Stimulated activated CD4-positive, alpha-beta T cell treated with anti-CD3 and anti-CD28 coated beads, Interleukin-1b, Interleukin-23, amount 100 ng/mL, for 48 hours (primary cell): ENCODE measurements at regions not wholly inside any gene's neighbourhood (a gene's known extent, or its start where the extent isn't known, plus 50 kb on each side); places are given as distances from the start of the nearest gene placed in this dataset.
"Not testable (repeated sequence)": the region's sequence is repeated elsewhere in the genome, so short reads cannot be mapped to it uniquely, and the experiment has no call there.

Experiments used
- DNase-seq: peaks from one replicate; pipeline ENCODE4 v3.0.0-alpha.2; 2020

- DNase-seq = no peak
These were observed 158.8 kb upstream of the SPRY2 start for GRCh38 chr13:80499536-80500290.

GRCh38 chr13:80498433-80498832 lies 157.5 kb upstream of the SPRY2 start:
- DNase-seq = no peak

GRCh38 chr13:80497978-80498377 lies 157.1 kb upstream of the SPRY2 start:
- DNase-seq = no peak

GRCh38 chr13:80497439-80497838 lies 156.5 kb upstream of the SPRY2 start:
- no peak for DNase-seq

- no peak for DNase-seq
These were observed 155.9 kb upstream of the SPRY2 start for GRCh38 chr13:80496721-80497397.

- not testable (repeated sequence) for DNase-seq
These were observed 149.6 kb upstream of the SPRY2 start for GRCh38 chr13:80490491-80490943.

GRCh38 chr13:80486402-80486801 lies 145.5 kb upstream of the SPRY2 start:
- DNase-seq = no peak

GRCh38 chr13:80483157-80483556 lies 142.2 kb upstream of the SPRY2 start:
- DNase-seq = no peak

GRCh38 chr13:80481588-80481987 lies 140.7 kb upstream of the SPRY2 start:
- DNase-seq = no peak

GRCh38 chr13:80477661-80478443 lies 136.9 kb upstream of the SPRY2 start:
- DNase-seq = no peak

- DNase-seq = no peak
These were observed 136.0 kb upstream of the SPRY2 start for GRCh38 chr13:80476953-80477352.

GRCh38 chr13:80475718-80476117 lies 134.8 kb upstream of the SPRY2 start:
- DNase-seq = no peak

GRCh38 chr13:80473695-80474094 lies 132.8 kb upstream of the SPRY2 start:
- DNase-seq = no peak

- DNase-seq = no peak
These were observed 129.0 kb upstream of the SPRY2 start for GRCh38 chr13:80469853-80470381.

GRCh38 chr13:80469105-80469852 lies 128.4 kb upstream of the SPRY2 start:
- DNase-seq = no peak

- no peak for DNase-seq
These were observed 124.4 kb upstream of the SPRY2 start for GRCh38 chr13:80465321-80465720.

GRCh38 chr13:80463673-80464352 lies 122.9 kb upstream of the SPRY2 start:
- DNase-seq = no peak

GRCh38 chr13:80462567-80462966 lies 121.6 kb upstream of the SPRY2 start:
- DNase-seq = no peak

- DNase-seq = no peak
These were observed 121.1 kb upstream of the SPRY2 start for GRCh38 chr13:80462037-80462436.

GRCh38 chr13:80458543-80458942 lies 117.6 kb upstream of the SPRY2 start:
- DNase-seq = no peak

GRCh38 chr13:80454245-80454644 lies 113.3 kb upstream of the SPRY2 start:
- DNase-seq = no peak

GRCh38 chr13:80452279-80452678 lies 111.4 kb upstream of the SPRY2 start:
- no peak for DNase-seq
